ENCODE measurements at regions not wholly inside any gene's neighbourhood (a gene's known extent, or its start where the extent isn't known, plus 50 kb on each side); places are given as distances from the start of the nearest gene placed in this dataset.

GRCh38 chr4:35175487-35175886 is 1068.8 kb downstream of the ARAP2 start:
- TF ChIP-seq GATA2 (IDR thresholded peaks at IDR 0.05; ENCODE audit: low read depth, low read length) (no peak), GATA3 (IDR thresholded peaks at IDR 0.05; ENCODE audit: low read depth, low read length) (no peak)

Measured in SH-SY5Y (cell line).